HUES64 (cell line): ENCODE measurements at regions not wholly inside any gene's neighbourhood (a gene's known extent, or its start where the extent isn't known, plus 50 kb on each side); places are given as distances from the start of the nearest gene placed in this dataset.

Experiments used
- H3K27ac ChIP-seq: 2 replicates; pipeline ENCODE4 v1.7.0; 2013; ENCODE audit warnings: low read depth, low read length, inconsistent platforms
- H3K27me3 ChIP-seq: 2 replicates; pipeline ENCODE4 v1.6.1; 2013; ENCODE audit warnings: mild to moderate bottlenecking, low read length; ENCODE audit not compliant: insufficient read depth
- H3K36me3 ChIP-seq: 2 replicates; pipeline ENCODE4 v1.6.1; 2013; ENCODE audit warnings: mild to moderate bottlenecking, low read length; ENCODE audit not compliant: insufficient read depth
- H3K4me1 ChIP-seq: 2 replicates; pipeline ENCODE4 v1.6.1; 2013; ENCODE audit warnings: mild to moderate bottlenecking, low read length, moderate library complexity; ENCODE audit not compliant: insufficient read depth
- H3K4me3 ChIP-seq: 2 replicates; pipeline ENCODE4 v1.5.1; 2013; ENCODE audit warnings: mild to moderate bottlenecking, low read length, moderate library complexity
- H3K9ac ChIP-seq: 2 replicates; pipeline ENCODE4 v1.6.1; 2013; ENCODE audit warnings: mild to moderate bottlenecking, low read depth, low read length
- H3K9me3 ChIP-seq: 2 replicates; pipeline ENCODE4 v1.6.1; 2013; ENCODE audit warnings: low read depth, low read length; ENCODE audit not compliant: insufficient read depth
- WGBS: fragments of 150-250, 120-280 bp; methylation state at CpG from one replicate; pipeline ENCODE4 v1.1.7; 2013; ENCODE audit warnings: missing lambda C conversion rate; 5-methylcytosine and 5-hydroxymethylcytosine counted together

- Histone ChIP-seq H3K4me3 (no peak overlapping the region), H3K36me3 (no peaks in the 10 kb centered on the region), H3K9me3 (no peaks in the 10 kb centered on the region), H3K4me1 (no peaks in the 10 kb centered on the region), H3K9ac (no peak overlapping the region), H3K27ac (no peak overlapping the region), H3K27me3 (no peaks in the 10 kb centered on the region)
- WGBS: 95% methylated on average over 1 of the region's 1 CpG
Measured at GRCh38 chr10:43827853-43828252, 179.2 kb upstream of the ZNF32 start.

- 94% methylated on average over 22 of the region's 22 CpGs for WGBS
- Histone ChIP-seq H3K4me1 (no peaks in the 10 kb centered on the region), H3K9ac (no peak overlapping the region), H3K27ac (no peak overlapping the region), H3K4me3 (no peak overlapping the region), H3K27me3 (no peaks in the 10 kb centered on the region), H3K36me3 (no peaks in the 10 kb centered on the region), H3K9me3 (no peaks in the 10 kb centered on the region)
Measured at GRCh38 chr10:43825984-43826383, 177.3 kb upstream of the ZNF32 start.

GRCh38 chr10:43825421-43825820 is 176.7 kb upstream of the ZNF32 start:
- Histone ChIP-seq H3K9ac (no peak overlapping the region), H3K27me3 (no peaks in the 10 kb centered on the region), H3K27ac (no peak overlapping the region), H3K4me3 (no peak overlapping the region), H3K9me3 (no peaks in the 10 kb centered on the region), H3K36me3 (no peaks in the 10 kb centered on the region), H3K4me1 (no peaks in the 10 kb centered on the region)
- 94% methylated on average over 20 of the region's 20 CpGs for WGBS

- 99% methylated on average over 7 of the region's 7 CpGs for WGBS
Measured at GRCh38 chr10:43824934-43825333, 176.3 kb upstream of the ZNF32 start.

GRCh38 chr10:43822631-43823580 is 174.2 kb upstream of the ZNF32 start:
- Histone ChIP-seq H3K9me3 (no peaks in the 10 kb centered on the region), H3K9ac (no peak overlapping the region), H3K4me3 (no peak overlapping the region), H3K27me3 (no peaks in the 10 kb centered on the region), H3K36me3 (no peaks in the 10 kb centered on the region), H3K27ac (no peak overlapping the region), H3K4me1 (no peaks in the 10 kb centered on the region)
- WGBS: 91% methylated on average over 4 of the region's 4 CpGs

More at GRCh38 chr10:43824934-43825333, 176.3 kb upstream of the ZNF32 start:
- Histone ChIP-seq H3K4me3 (no peak overlapping the region), H3K9ac (no peak overlapping the region), H3K27ac (no peak overlapping the region), H3K4me1 (no peaks in the 10 kb centered on the region), H3K27me3 (no peaks in the 10 kb centered on the region), H3K36me3 (no peaks in the 10 kb centered on the region), H3K9me3 (no peaks in the 10 kb centered on the region)

- Histone ChIP-seq H3K27ac (no peak overlapping the region), H3K36me3 (no peaks in the 10 kb centered on the region), H3K4me1 (no peaks in the 10 kb centered on the region), H3K4me3 (no peak overlapping the region), H3K27me3 (no peaks in the 10 kb centered on the region), H3K9me3 (no peaks in the 10 kb centered on the region), H3K9ac (no peak overlapping the region)
- 97% methylated on average over 2 of the region's 2 CpGs for WGBS
Measured at GRCh38 chr10:43821103-43821502, 172.4 kb upstream of the ZNF32 start.

- WGBS: 96% methylated on average over 3 of the region's 3 CpGs
- Histone ChIP-seq H3K4me1 (no peaks in the 10 kb centered on the region), H3K27ac (no peak overlapping the region), H3K36me3 (no peaks in the 10 kb centered on the region), H3K9me3 (no peaks in the 10 kb centered on the region), H3K27me3 (no peaks in the 10 kb centered on the region), H3K9ac (no peak overlapping the region), H3K4me3 (no peak overlapping the region)
Measured at GRCh38 chr10:43820663-43821062, 172.0 kb upstream of the ZNF32 start.

GRCh38 chr10:43819464-43820230 is 171.0 kb upstream of the ZNF32 start:
- H3K4me1 ChIP-seq: no peaks in the 10 kb centered on the region
- WGBS: 94% methylated on average over 22 of the region's 22 CpGs

GRCh38 chr10:43818687-43819086 is 170.0 kb upstream of the ZNF32 start:
- Histone ChIP-seq H3K27ac (no peak overlapping the region), H3K9ac (no peak overlapping the region), H3K36me3 (no peaks in the 10 kb centered on the region), H3K4me1 (no peaks in the 10 kb centered on the region), H3K9me3 (no peaks in the 10 kb centered on the region), H3K4me3 (no peak overlapping the region), H3K27me3 (no peaks in the 10 kb centered on the region)
- WGBS: 91% methylated on average over 4 of the region's 4 CpGs

More at GRCh38 chr10:43819464-43820230, 171.0 kb upstream of the ZNF32 start:
- Histone ChIP-seq H3K4me3 (no peak overlapping the region), H3K27me3 (no peaks in the 10 kb centered on the region), H3K36me3 (no peaks in the 10 kb centered on the region), H3K9me3 (no peaks in the 10 kb centered on the region), H3K9ac (no peak overlapping the region), H3K27ac (no peak overlapping the region)

- no peaks in the 10 kb centered on the region for H3K36me3 ChIP-seq
- H3K4me3 ChIP-seq: no peak overlapping the region
- H3K9me3 ChIP-seq: no peaks in the 10 kb centered on the region
- no peaks in the 10 kb centered on the region for H3K27me3 ChIP-seq
- no peaks in the 10 kb centered on the region for H3K4me1 ChIP-seq
- H3K27ac ChIP-seq: no peak overlapping the region
- 92% methylated on average over 4 of the region's 4 CpGs for WGBS
- no peak overlapping the region for H3K9ac ChIP-seq
Measured at GRCh38 chr10:43817368-43817767, 168.7 kb upstream of the ZNF32 start.
